ENCODE measurements at regions not wholly inside any gene's neighbourhood (a gene's known extent, or its start where the extent isn't known, plus 50 kb on each side); places are given as distances from the start of the nearest gene placed in this dataset.

GRCh38 chr9:13432904-13433303 lies 153.4 kb upstream of the MPDZ start:
- TF ChIP-seq CTCF (IDR thresholded peaks at IDR 0.05), result no peak
- no peak for TF ChIP-seq EZH2phosphoT487 (IDR thresholded peaks at IDR 0.05)
- TF ChIP-seq EZH2 (IDR thresholded peaks at IDR 0.05), result no peak
